ENCODE measurements at regions not wholly inside any gene's neighbourhood (a gene's known extent, or its start where the extent isn't known, plus 50 kb on each side); places are given as distances from the start of the nearest gene placed in this dataset.

DNA sequence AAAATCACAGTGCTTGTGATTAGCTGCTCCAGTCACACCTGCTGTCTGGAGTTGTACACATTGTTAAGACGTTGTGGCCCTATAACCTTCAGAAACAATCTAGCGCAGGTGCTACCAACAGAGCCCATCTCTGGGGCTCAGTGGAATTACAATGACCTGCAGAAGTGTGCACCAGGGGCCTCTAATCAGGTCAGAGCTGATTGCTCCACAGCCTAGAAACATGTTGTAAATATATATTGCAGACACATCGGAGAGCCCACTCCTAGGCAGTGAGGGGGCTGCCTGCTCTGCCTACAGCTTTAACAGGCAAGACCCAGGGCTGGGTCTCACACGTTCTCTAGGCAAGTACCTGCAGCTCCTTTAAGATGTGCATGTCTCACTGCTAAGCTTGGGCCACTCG, 302.0 kb downstream of the SIPA1L2 start:
- DNase-seq (ENCODE audit: low read depth) = no peak
- H3K4me3 ChIP-seq (ENCODE audit: low read depth, low read length) = no peak overlapping the region
- TF ChIP-seq, protein P1, sequence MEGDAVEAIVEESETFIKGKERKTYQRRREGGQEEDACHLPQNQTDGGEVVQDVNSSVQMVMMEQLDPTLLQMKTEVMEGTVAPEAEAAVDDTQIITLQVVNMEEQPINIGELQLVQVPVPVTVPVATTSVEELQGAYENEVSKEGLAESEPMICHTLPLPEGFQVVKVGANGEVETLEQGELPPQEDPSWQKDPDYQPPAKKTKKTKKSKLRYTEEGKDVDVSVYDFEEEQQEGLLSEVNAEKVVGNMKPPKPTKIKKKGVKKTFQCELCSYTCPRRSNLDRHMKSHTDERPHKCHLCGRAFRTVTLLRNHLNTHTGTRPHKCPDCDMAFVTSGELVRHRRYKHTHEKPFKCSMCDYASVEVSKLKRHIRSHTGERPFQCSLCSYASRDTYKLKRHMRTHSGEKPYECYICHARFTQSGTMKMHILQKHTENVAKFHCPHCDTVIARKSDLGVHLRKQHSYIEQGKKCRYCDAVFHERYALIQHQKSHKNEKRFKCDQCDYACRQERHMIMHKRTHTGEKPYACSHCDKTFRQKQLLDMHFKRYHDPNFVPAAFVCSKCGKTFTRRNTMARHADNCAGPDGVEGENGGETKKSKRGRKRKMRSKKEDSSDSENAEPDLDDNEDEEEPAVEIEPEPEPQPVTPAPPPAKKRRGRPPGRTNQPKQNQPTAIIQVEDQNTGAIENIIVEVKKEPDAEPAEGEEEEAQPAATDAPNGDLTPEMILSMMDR (conservative IDR thresholded peaks at IDR 0.05; ENCODE audit: low read depth, low read length) = no peak

GRCh38 chr1:232327269-232327668, 302.7 kb downstream of the SIPA1L2 start:
- no peak overlapping the region for H3K4me3 ChIP-seq (ENCODE audit: low read depth, low read length)
- TF ChIP-seq, protein P1 (conservative IDR thresholded peaks at IDR 0.05; ENCODE audit: low read depth, low read length) = no peak
- DNase-seq (ENCODE audit: low read depth) = no peak

- no peak overlapping the region for H3K4me3 ChIP-seq (ENCODE audit: low read depth, low read length)
- no peak for DNase-seq (ENCODE audit: low read depth)
- TF ChIP-seq, protein P1 (conservative IDR thresholded peaks at IDR 0.05; ENCODE audit: low read depth, low read length) = no peak
These were observed 307.7 kb downstream of the SIPA1L2 start for GRCh38 chr1:232322162-232322734.

GRCh38 chr1:232319518-232320210, 310.3 kb downstream of the SIPA1L2 start:
- no peak for DNase-seq (ENCODE audit: low read depth)
- TF ChIP-seq, protein P1 (conservative IDR thresholded peaks at IDR 0.05; ENCODE audit: low read depth, low read length) = no peak
- no peak overlapping the region for H3K4me3 ChIP-seq (ENCODE audit: low read depth, low read length)

GRCh38 chr1:232319072-232319471, 310.9 kb downstream of the SIPA1L2 start:
- TF ChIP-seq, protein P1 (conservative IDR thresholded peaks at IDR 0.05; ENCODE audit: low read depth, low read length) = no peak
- no peak for DNase-seq (ENCODE audit: low read depth)
- no peak overlapping the region for H3K4me3 ChIP-seq (ENCODE audit: low read depth, low read length)

DNA sequence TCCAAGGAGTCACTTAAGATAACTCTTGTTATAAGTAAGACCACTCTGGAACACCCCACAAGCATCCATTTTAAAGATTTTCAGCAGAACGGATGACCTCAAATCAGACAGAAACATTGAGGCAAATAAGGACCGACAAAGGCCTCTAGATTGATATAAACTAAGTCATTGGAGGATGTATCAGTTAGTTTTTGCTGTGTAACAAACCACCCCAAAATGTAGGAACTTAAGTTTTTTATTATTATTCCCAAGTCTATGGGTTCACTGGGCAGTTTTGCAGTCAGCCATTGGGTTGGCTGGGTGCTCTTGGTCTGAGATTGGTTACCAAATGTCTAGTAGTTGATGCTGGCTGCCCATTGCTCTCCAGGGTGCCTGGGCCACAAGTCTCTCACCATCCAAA, 311.8 kb downstream of the SIPA1L2 start:
- no peak for DNase-seq (ENCODE audit: low read depth)
- H3K4me3 ChIP-seq (ENCODE audit: low read depth, low read length) = no peak overlapping the region
- TF ChIP-seq, protein P1 (conservative IDR thresholded peaks at IDR 0.05; ENCODE audit: low read depth, low read length) = no peak

DNA sequence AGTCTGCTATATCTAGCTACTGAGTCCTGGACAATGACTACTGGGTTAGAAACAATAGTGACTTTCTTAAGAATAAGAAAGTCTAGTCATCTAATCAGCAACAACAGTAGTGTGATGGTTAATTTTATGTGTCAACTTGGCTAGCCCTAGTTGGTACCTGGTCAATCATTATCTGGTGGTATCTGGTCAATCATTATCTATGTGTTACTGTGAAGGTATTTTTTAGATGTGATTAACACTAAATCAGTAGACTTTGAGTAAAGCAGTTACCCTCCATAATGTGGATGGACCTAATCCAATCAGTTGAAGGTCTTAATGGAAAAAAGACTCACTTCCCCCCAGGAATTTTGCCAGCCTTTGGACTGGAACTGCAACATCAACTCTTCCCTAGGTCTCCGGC, 312.6 kb downstream of the SIPA1L2 start:
- TF ChIP-seq, protein P1 (conservative IDR thresholded peaks at IDR 0.05; ENCODE audit: low read depth, low read length) = no peak
- no peak overlapping the region for H3K4me3 ChIP-seq (ENCODE audit: low read depth, low read length)
- no peak for DNase-seq (ENCODE audit: low read depth)

All from choroid plexus epithelial cell (primary cell).